KMS-11 (cell line): ENCODE measurements at regions not wholly inside any gene's neighbourhood (a gene's known extent, or its start where the extent isn't known, plus 50 kb on each side); places are given as distances from the start of the nearest gene placed in this dataset.

ENCODE experiments used
- H2AFZ ChIP-seq: fragments of 200-600 bp; sonication (generic); 2 replicates; pipeline ENCODE4 v1.6.1; 2016; ENCODE audit warnings: antibody characterized with exemption, mixed run types, low read depth
- H3K27ac ChIP-seq: fragments of 200-600 bp; sonication (generic); 2 replicates; pipeline ENCODE4 v1.6.1; 2016; ENCODE audit warnings: mild to moderate bottlenecking, mixed run types
- H3K27me3 ChIP-seq: fragments of 200-600 bp; sonication (generic); 2 replicates; pipeline ENCODE4 v1.6.1; 2017; ENCODE audit warnings: mild to moderate bottlenecking, low read depth, mixed run types, moderate library complexity; ENCODE audit not compliant: insufficient read depth
- H3K36me3 ChIP-seq: fragments of 200-600 bp; sonication (generic); 2 replicates; pipeline ENCODE4 v1.6.1; 2017; ENCODE audit warnings: mild to moderate bottlenecking, mixed run types; ENCODE audit not compliant: insufficient read depth
- H3K4me1 ChIP-seq: fragments of 200-600 bp; sonication (generic); 2 replicates; pipeline ENCODE4 v1.6.1; 2016; ENCODE audit warnings: mild to moderate bottlenecking, low read depth, mixed run types; ENCODE audit not compliant: poor library complexity, severe bottlenecking
- H3K4me2 ChIP-seq: fragments of 200-600 bp; sonication (generic); 2 replicates; pipeline ENCODE4 v1.7.0; 2016; ENCODE audit warnings: mild to moderate bottlenecking, mixed run types
- H3K4me3 ChIP-seq: fragments of 200-600 bp; sonication (generic); IDR thresholded peaks from 2 replicates; pipeline ENCODE4 v1.6.1; 2017; ENCODE audit warnings: low read depth, low read length, mixed read lengths; ENCODE audit not compliant: insufficient read depth
- H3K79me2 ChIP-seq: fragments of 200-600 bp; sonication (generic); 2 replicates; pipeline ENCODE4 v1.6.1; 2016; ENCODE audit warnings: low read depth, mixed run types; ENCODE audit not compliant: insufficient read depth
- H3K9ac ChIP-seq: fragments of 200-600 bp; sonication (generic); 2 replicates; pipeline ENCODE4 v1.6.1; 2016; ENCODE audit warnings: mild to moderate bottlenecking, mixed run types
- H4K20me1 ChIP-seq: fragments of 200-600 bp; sonication (generic); 2 replicates; pipeline ENCODE4 v1.6.1; 2016; ENCODE audit warnings: mild to moderate bottlenecking, mixed run types; ENCODE audit not compliant: insufficient read depth
- TF ChIP-seq, protein P1 (sequence below): fragments of 200-600 bp; sonication (generic); conservative IDR thresholded peaks from 2 replicates; pipeline ENCODE4 v1.6.1; 2017; ENCODE audit warnings: low read depth, mild to moderate bottlenecking, antibody characterized with exemption, low read length, moderate library complexity, mixed read lengths

DNA sequence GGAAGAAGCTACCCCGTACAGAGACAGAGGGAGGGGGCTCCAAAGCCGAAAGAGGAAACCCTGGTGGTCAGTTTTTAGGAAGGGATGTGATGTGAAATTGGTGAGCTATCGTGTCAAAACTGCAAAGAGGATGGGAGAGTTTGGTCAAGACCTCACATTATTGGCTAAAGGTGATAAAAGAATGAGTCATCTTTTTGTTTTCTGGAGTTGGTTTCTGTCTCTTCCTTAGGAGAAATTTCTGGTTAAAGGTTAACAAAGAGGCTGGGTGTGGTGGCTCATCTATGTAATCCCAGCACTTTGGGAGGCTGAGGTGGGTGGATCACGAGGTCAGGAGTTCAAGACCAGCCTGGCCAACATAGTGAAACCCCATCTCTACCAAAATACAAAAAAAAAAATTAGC lies 217.8 kb upstream of the CBLB start:
- Histone ChIP-seq H3K79me2 (no peaks in the 10 kb centered on the region), H3K36me3 (no peaks in the 10 kb centered on the region), H3K4me1 (no peaks in the 10 kb centered on the region), H4K20me1 (no peaks in the 10 kb centered on the region), H3K27ac (no peak overlapping the region), H3K27me3 (no peaks in the 10 kb centered on the region), H3K4me3 (no peak overlapping the region), H3K9ac (no peak overlapping the region), H3K4me2 (no peak overlapping the region), H2AFZ (no peak overlapping the region)
- TF ChIP-seq, protein P1, sequence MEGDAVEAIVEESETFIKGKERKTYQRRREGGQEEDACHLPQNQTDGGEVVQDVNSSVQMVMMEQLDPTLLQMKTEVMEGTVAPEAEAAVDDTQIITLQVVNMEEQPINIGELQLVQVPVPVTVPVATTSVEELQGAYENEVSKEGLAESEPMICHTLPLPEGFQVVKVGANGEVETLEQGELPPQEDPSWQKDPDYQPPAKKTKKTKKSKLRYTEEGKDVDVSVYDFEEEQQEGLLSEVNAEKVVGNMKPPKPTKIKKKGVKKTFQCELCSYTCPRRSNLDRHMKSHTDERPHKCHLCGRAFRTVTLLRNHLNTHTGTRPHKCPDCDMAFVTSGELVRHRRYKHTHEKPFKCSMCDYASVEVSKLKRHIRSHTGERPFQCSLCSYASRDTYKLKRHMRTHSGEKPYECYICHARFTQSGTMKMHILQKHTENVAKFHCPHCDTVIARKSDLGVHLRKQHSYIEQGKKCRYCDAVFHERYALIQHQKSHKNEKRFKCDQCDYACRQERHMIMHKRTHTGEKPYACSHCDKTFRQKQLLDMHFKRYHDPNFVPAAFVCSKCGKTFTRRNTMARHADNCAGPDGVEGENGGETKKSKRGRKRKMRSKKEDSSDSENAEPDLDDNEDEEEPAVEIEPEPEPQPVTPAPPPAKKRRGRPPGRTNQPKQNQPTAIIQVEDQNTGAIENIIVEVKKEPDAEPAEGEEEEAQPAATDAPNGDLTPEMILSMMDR = no peak

DNA sequence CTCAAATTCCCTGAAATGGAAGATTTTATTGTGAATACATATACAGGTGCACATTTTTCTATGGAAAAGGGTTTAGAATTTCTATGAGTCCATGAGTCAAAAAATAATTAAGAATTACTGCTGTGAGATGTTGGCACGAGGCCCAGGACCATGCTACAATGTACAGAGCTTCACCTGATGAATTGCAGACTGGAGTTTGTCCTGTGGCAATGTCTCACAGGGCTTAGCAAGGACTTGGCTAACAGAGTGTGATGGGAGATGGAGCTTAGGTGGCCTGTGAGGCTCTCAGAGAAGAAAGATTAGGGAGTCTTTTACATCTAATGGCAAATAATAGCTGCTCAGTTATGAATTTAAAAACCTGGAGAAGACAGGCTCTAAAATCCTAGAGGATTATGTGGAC lies 219.5 kb upstream of the CBLB start:
- no peaks in the 10 kb centered on the region for H4K20me1 ChIP-seq
- no peak overlapping the region for H3K9ac ChIP-seq
- no peak overlapping the region for H3K4me2 ChIP-seq
- H3K27ac ChIP-seq = no peak overlapping the region
- H3K4me1 ChIP-seq = no peaks in the 10 kb centered on the region
- H2AFZ ChIP-seq = no peak overlapping the region
- no peaks in the 10 kb centered on the region for H3K79me2 ChIP-seq
- H3K27me3 ChIP-seq = no peaks in the 10 kb centered on the region
- H3K4me3 ChIP-seq = no peak overlapping the region
- no peaks in the 10 kb centered on the region for H3K36me3 ChIP-seq
- TF ChIP-seq, protein P1 = no peak

DNA sequence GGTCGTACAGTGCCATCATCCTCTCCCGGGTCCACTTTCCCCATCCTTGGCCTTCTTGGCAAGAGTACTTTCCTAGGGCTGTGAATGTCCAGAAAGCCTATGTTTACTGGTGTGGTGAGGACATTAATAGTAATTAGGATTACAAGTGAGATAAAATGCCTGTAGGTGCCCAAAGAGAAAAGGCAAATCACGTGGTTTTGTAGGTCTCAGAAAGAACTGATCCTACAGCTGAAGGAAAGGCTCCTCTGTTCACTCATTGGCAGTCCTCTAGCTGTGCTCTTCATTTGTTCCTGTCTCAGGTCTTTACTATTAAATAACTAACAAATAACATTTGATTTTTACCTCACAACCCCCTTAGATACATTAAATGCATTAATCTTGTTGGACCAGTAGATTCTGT lies 220.1 kb upstream of the CBLB start:
- no peak overlapping the region for H3K27ac ChIP-seq
- H3K36me3 ChIP-seq = no peaks in the 10 kb centered on the region
- no peak overlapping the region for H3K9ac ChIP-seq
- no peaks in the 10 kb centered on the region for H3K4me1 ChIP-seq
- no peak overlapping the region for H2AFZ ChIP-seq
- no peak overlapping the region for H3K4me2 ChIP-seq
- no peaks in the 10 kb centered on the region for H3K79me2 ChIP-seq
- H3K4me3 ChIP-seq = no peak overlapping the region
- TF ChIP-seq, protein P1 = no peak
- no peaks in the 10 kb centered on the region for H3K27me3 ChIP-seq
- H4K20me1 ChIP-seq = no peaks in the 10 kb centered on the region

DNA sequence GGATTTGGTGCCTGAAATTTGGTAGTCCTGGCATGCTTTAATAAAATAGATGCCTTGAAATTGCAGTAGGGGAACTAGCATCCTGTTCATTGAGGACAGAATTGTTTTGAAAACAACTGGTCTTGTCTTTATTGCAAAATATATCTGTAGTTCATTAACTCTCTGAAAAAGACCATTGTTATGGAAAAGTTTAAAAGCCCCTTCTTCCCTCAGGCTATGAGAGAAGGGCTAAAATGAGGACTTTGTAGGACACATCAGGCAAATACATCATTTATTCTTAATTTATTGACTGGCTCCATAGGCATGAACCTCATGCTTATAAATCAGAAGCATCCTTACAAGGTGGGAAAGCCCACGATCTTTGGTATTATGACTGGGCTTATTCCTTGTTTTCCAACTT lies 221.0 kb upstream of the CBLB start:
- TF ChIP-seq, protein P1 = no peak
- no peak overlapping the region for H2AFZ ChIP-seq
- no peak overlapping the region for H3K4me3 ChIP-seq
- no peaks in the 10 kb centered on the region for H3K36me3 ChIP-seq
- no peak overlapping the region for H3K9ac ChIP-seq
- H3K4me2 ChIP-seq = no peak overlapping the region
- H3K4me1 ChIP-seq = no peaks in the 10 kb centered on the region
- H3K79me2 ChIP-seq = no peaks in the 10 kb centered on the region
- H4K20me1 ChIP-seq = no peaks in the 10 kb centered on the region
- no peak overlapping the region for H3K27ac ChIP-seq
- no peaks in the 10 kb centered on the region for H3K27me3 ChIP-seq

DNA sequence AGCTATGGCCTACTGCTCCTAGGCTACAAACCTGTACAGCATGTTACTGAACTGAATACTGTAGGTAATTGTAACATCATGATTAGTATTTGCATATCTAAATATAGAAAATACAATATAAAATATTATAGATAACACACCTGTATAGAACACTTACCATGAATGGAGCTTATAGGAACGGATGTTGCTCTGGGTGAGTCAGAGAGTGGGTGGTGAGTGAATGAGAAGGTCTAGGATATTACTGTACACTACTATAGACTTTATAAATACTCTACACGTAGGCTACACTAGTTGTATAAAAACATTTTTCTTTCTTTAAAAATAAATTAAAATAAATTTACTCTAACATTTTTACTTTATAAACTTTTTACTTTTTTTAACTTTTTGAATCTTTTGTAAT lies 224.0 kb upstream of the CBLB start:
- Histone ChIP-seq H3K27me3 (no peaks in the 10 kb centered on the region), H3K36me3 (no peaks in the 10 kb centered on the region), H4K20me1 (no peaks in the 10 kb centered on the region), H3K79me2 (no peaks in the 10 kb centered on the region), H3K4me3 (no peak overlapping the region), H3K27ac (no peak overlapping the region), H3K4me1 (no peaks in the 10 kb centered on the region), H2AFZ (no peak overlapping the region), H3K9ac (no peak overlapping the region), H3K4me2 (no peak overlapping the region)
- TF ChIP-seq, protein P1 = no peak
